Mucosa of rectum (tissue), 2 donors: ENCODE measurements at regions not wholly inside any gene's neighbourhood (a gene's known extent, or its start where the extent isn't known, plus 50 kb on each side); places are given as distances from the start of the nearest gene placed in this dataset.

Experiments used
- H3K27ac ChIP-seq, 2 donors: one replicate each; pipeline ENCODE4 v1.7.0; 2013; ENCODE audit warnings: inconsistent platforms in 2 of 2, low read depth in 2 of 2, low read length in 2 of 2
- H3K27me3 ChIP-seq, 2 donors: one replicate each; pipeline ENCODE4 v1.7.0; 2013; ENCODE audit warnings: low read length in 2 of 2; ENCODE audit not compliant: control insufficient read depth in 2 of 2, insufficient read depth in 2 of 2
- H3K36me3 ChIP-seq, 2 donors: one replicate each; pipeline ENCODE4 v1.7.0; 2013; ENCODE audit warnings: low read length in 2 of 2; ENCODE audit not compliant: control insufficient read depth in 2 of 2, insufficient read depth in 2 of 2
- H3K4me1 ChIP-seq, 2 donors: one replicate each; pipeline ENCODE4 v1.7.0; 2013; ENCODE audit warnings: low read length in 2 of 2, mild to moderate bottlenecking in 1 of 2; ENCODE audit not compliant: control insufficient read depth in 2 of 2, insufficient read depth in 2 of 2
- H3K4me3 ChIP-seq, 2 donors: one replicate each; pipeline ENCODE4 v1.7.0; 2013; ENCODE audit warnings: low read length in 2 of 2
- H3K9ac ChIP-seq, 2 donors: one replicate each; pipeline ENCODE4 v1.7.0; 2013; ENCODE audit warnings: low read length in 2 of 2, low read depth in 1 of 2, mild to moderate bottlenecking in 1 of 2
- H3K9me3 ChIP-seq, 2 donors: one replicate each; pipeline ENCODE4 v1.7.0; 2013; ENCODE audit warnings: low read length in 2 of 2; ENCODE audit not compliant: control insufficient read depth in 2 of 2
- donor health status: healthy.
- donor health status: Normal muscosa, but diverticular disease.

DNA sequence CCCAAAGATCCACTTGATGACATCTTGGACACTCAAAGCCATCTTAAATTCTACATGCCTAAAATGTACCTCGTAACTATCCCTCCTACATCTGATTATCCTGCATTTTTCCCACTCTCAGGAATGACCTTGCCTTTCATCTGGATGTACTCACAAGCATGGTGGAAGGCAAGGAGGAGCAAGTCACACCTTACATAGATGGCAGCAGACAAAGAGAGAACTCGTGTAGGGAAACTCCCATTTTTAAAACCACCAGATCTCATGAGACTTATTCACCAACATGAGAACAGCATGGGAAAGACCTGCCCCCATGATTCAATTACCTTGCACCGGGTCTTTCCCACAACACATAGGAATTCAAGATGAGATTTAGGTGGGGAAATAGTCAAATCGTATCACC is 616.0 kb downstream of the MCTP2 start:
- H3K9me3 ChIP-seq: no peaks in the 10 kb centered on the region
- peaks cover 12% of the 10 kb centered on the region in 2 donors for H3K4me1 ChIP-seq
- H3K9ac ChIP-seq: no peak overlapping the region
- no peaks in the 10 kb centered on the region for H3K27me3 ChIP-seq
- no peaks in the 10 kb centered on the region for H3K36me3 ChIP-seq
- no peak overlapping the region for H3K27ac ChIP-seq
- no peak overlapping the region for H3K4me3 ChIP-seq

DNA sequence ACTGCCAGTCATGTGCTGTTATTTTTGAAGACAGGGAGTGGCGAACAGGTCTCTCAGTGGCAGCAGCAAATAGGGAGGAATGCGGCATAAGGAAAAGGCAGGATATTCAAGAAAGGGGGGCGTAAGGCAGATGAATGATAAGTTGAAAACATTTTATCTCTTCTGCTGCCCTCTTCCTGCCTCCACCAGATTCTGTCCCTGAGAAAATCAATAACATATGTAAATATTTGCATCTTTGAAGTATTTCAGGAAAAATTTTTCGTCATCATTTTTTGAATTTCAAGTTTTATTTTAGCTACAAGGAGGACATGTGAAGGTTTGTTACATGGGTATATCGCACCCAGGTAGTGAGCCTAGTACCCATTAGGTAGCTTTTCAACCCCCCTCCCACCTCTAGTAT is 616.7 kb downstream of the MCTP2 start:
- Histone ChIP-seq H3K36me3 (no peaks in the 10 kb centered on the region), H3K9ac (no peak overlapping the region), H3K4me1 (peaks cover 12% of the 10 kb centered on the region in 2 donors), H3K9me3 (no peaks in the 10 kb centered on the region), H3K27ac (no peak overlapping the region), H3K4me3 (no peak overlapping the region), H3K27me3 (no peaks in the 10 kb centered on the region)

DNA sequence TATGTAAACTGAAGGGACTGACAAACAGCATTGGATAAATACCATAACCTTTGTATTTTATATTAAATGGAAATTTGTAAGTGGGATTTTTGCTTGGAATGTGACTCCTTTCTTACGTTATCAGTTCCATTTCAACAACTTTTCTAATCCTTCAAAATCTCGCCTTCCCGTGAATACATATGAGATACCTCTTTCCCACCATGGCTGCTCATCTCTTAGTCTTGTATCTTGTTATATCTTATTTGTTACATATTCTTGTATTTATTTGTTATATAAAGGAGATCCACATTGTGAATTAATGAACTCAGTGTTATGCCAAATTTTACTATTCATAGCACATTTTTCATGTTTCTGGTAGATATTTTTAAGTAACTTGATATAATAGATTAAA is 623.7 kb downstream of the MCTP2 start:
- peaks cover 0 to 2% of the 10 kb centered on the region in 2 donors for H3K4me1 ChIP-seq
- H3K27me3 ChIP-seq: no peaks in the 10 kb centered on the region
- no peaks in the 10 kb centered on the region for H3K9me3 ChIP-seq
- H3K9ac ChIP-seq: no peak overlapping the region
- no peak overlapping the region for H3K27ac ChIP-seq
- no peak overlapping the region for H3K4me3 ChIP-seq
- H3K36me3 ChIP-seq: no peaks in the 10 kb centered on the region

DNA sequence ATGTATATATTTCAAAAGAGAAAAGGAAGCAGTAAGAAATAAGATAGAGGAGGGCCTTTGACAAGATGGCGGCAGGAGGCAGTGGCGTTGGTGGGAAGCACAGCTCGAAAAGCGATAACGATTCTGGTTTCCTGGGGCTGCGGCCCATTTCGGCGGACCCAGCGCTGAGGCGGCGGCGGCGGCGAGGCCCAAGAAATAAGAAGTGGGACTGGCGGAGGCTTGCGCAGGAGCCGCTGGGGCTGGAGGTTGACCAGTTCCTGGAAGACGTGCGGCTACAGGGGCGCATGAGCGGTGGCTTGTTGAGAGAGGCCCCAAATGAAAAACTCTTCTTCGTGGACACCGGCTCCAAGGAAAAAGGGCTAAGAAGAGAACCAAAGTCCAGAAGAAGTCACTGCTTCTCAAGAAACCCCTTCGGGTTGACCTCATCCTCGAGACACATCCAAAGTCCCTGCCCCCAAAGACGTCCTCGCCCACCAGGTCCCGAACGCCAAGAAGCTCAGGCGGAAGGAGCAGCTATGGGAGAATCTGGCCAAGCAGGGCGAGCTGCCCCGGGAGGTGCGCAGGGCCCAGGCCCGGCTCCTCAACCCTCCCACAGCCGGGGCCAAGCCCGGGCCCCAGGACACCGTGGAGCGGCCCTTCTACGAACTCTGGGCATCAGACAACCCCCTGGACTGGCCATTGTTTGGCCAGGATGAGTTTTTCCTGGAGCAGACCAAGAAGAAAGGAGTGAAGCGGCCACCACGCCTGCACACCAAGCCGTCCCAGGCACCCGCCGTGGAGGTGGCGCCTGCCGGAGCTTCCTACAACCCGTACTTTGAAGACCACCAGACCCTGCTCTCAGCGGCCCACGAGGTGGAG is 624.3 kb downstream of the MCTP2 start:
- no peaks in the 10 kb centered on the region for H3K27me3 ChIP-seq
- no peaks in the 10 kb centered on the region for H3K36me3 ChIP-seq
- no peak overlapping the region for H3K27ac ChIP-seq
- H3K9me3 ChIP-seq: no peaks in the 10 kb centered on the region
- no peak overlapping the region for H3K4me3 ChIP-seq
- peaks cover 0 to 2% of the 10 kb centered on the region in 2 donors for H3K4me1 ChIP-seq
- H3K9ac ChIP-seq: no peak overlapping the region

DNA sequence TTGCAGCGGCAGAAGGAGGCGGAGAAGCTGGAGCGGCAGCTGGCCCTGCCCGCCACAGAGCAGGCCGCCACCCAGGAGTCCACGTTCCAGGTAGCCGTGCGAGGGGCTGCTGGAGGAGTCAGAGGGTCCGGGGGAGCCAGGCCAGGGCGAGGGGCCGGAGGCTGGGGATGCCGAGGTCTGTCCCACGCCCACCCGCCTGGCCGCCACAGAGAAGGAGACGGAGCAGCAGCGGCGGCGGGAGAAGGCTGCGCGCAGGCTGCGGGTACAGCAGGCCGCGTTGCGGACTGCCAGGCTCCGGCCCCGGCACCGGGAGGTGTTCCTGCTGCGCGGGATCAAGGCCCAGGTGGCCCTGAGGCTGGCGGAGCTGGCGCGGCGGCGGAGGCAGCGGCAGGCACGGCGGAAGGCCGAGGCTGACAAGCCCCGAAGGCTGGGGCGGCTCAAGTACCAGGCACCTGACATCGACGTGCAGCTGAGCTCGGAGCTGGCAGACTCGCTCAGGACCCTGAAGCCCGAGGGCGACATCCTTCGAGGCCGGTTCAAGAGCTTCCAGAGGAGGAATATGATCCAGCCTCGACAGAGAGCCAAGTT is 625.0 kb downstream of the MCTP2 start:
- Histone ChIP-seq H3K9me3 (no peaks in the 10 kb centered on the region), H3K4me1 (peaks cover 0 to 2% of the 10 kb centered on the region in 2 donors), H3K27me3 (no peaks in the 10 kb centered on the region), H3K27ac (no peak overlapping the region), H3K9ac (no peak overlapping the region), H3K4me3 (no peak overlapping the region), H3K36me3 (no peaks in the 10 kb centered on the region)

DNA sequence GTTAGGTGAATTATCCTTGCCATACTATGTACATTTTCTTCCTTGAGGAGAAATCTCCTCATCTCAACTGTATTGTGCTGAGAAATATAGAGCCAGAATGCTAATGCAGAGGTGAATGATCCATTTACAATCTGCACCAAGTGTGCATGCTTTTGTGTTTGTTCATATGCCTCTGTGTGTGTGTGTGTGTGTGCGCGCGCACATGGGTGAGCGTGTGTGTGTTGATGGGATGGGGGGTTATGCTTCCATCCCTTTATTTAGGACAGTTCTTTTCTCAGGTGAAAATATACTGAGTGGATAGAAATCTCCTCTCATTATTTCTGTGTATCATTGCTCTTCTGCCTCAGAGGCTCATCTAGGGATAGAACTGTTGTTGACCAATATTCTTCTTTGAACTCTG is 626.1 kb downstream of the MCTP2 start:
- H3K4me3 ChIP-seq: no peak overlapping the region
- H3K36me3 ChIP-seq: no peaks in the 10 kb centered on the region
- H3K9me3 ChIP-seq: no peaks in the 10 kb centered on the region
- H3K4me1 ChIP-seq: peaks cover 0 to 2% of the 10 kb centered on the region in 2 donors
- H3K27me3 ChIP-seq: no peaks in the 10 kb centered on the region
- no peak overlapping the region for H3K27ac ChIP-seq
- no peak overlapping the region for H3K9ac ChIP-seq

DNA sequence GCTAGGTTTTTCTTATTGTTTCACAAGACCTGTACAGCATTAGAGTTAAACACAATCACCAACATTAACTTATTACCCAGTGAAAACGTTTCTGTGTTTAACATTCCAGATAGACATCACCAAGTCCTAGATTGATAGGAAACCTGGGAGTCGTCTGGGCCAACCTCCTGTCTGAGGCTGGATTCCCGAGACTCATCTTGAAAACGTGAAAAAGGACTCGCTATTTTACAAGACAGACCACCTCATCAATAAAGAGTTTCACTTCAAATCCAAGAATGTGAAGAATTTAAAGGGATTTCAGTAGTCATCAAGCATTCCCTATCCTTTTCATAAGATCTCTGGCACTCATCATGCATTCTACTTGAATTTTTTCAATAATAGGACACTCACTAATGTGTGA is 626.6 kb downstream of the MCTP2 start:
- Histone ChIP-seq H3K27me3 (no peaks in the 10 kb centered on the region), H3K9ac (no peak overlapping the region), H3K36me3 (no peaks in the 10 kb centered on the region), H3K4me3 (no peak overlapping the region), H3K9me3 (no peaks in the 10 kb centered on the region), H3K4me1 (peaks cover 0 to 2% of the 10 kb centered on the region in 2 donors), H3K27ac (no peak overlapping the region)

DNA sequence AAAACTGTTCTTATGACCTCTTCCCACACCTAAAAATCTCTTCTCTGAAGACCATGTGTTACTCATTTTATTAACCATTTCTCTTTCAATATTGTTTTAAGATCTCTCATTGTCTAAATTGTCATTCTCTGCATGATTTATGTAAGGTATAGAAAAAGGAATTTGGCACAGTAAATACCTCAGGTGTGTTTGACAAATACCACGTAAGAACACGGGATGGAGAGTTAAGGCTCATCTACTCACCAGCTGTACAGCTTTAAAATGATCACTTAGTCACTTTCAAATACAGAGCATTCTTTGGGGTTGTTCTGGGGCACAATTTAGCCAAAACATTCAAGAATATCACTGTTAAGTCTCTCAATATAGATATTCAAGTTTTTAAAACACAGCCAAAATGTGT is 627.1 kb downstream of the MCTP2 start:
- Histone ChIP-seq H3K27me3 (no peaks in the 10 kb centered on the region), H3K27ac (no peak overlapping the region), H3K4me1 (peaks cover 0 to 2% of the 10 kb centered on the region in 2 donors)

DNA sequence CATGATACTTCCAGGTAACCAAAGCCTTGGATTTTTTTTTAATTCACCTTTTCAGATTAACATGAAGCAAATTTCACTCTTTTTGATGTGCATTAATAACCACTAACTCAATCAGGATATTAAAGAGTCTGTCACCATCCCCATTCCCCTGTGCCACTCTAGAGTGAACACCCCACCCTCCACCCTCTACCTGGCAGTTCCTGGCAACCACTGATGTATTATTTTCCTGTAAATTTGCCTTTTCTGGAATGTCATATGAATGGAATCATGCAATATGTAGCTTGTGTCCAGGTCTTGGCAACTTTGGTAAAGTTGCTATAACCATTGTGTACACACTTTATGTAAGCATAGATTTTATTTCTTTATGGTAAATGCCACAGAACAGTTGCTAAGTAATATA is 627.6 kb downstream of the MCTP2 start:
- Histone ChIP-seq H3K9me3 (no peaks in the 10 kb centered on the region), H3K27me3 (no peaks in the 10 kb centered on the region), H3K27ac (no peak overlapping the region), H3K36me3 (no peaks in the 10 kb centered on the region), H3K9ac (no peak overlapping the region), H3K4me3 (peak overlapping the region in 1 of 2 donors; percentile 13), H3K4me1 (peaks cover 0 to 2% of the 10 kb centered on the region in 2 donors)

More for the DNA sequence above, 627.1 kb downstream of the MCTP2 start:
- Histone ChIP-seq H3K9ac (no peak overlapping the region), H3K4me3 (peak overlapping the region in 1 of 2 donors; percentile 13), H3K9me3 (no peaks in the 10 kb centered on the region), H3K36me3 (no peaks in the 10 kb centered on the region)

DNA sequence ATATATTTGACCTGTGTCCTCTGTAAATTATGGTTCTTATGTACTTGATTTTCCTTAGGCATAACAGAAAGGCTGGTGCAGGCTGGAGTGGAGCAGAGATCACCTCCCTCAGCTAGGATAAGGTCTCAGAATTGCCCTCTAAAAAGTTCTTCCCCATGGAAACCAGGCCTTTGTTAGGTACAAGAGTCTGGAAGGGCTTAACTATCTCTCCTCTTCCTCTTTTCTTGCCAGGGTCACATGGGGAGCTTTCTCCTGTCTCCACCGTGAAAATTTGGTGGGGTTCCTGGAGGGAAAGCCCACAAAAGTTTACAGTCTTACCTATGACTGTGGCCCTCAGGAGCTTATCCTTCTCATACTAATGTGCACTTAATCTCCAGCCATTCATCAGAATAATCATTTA is 633.2 kb downstream of the MCTP2 start:
- Histone ChIP-seq H3K9me3 (no peaks in the 10 kb centered on the region), H3K4me3 (no peak overlapping the region), H3K9ac (no peak overlapping the region), H3K4me1 (no peaks in the 10 kb centered on the region), H3K36me3 (no peaks in the 10 kb centered on the region), H3K27ac (no peak overlapping the region), H3K27me3 (no peaks in the 10 kb centered on the region)
